Pancreas (tissue), 10 donors: ENCODE measurements at regions not wholly inside any gene's neighbourhood (a gene's known extent, or its start where the extent isn't known, plus 50 kb on each side); places are given as distances from the start of the nearest gene placed in this dataset.

Source experiments
- ATAC-seq, 4 donors: fragments of 200-7000 bp; cut with Tn5 transposase; one replicate each; pipeline versions ENCODE4 v1.8.0 to v1.9.1; 2020; ENCODE audit warnings: mild to moderate bottlenecking in 4 of 4, moderate library complexity in 4 of 4
- DNase-seq, 6 donors: peaks; one replicate each; pipeline ENCODE4 v3.0.0-alpha.2; 2020
- FAIRE-seq: peaks from 2 replicates; lab custom pipeline; 2012; peaks lifted over from hg19 to GRCh38; lab: Jason Lieb, UNC
- H3K27ac ChIP-seq, 4 donors: fragments of 200-600 bp; sonication (generic); 1 replicate in 3 of 4; 2 replicates in 1 of 4; pipeline versions ENCODE4 v1.5.0 to v1.8.0; 2020
- H3K27me3 ChIP-seq, 4 donors: fragments of 200-600 bp; one replicate each; pipeline ENCODE4 v1.8.0; 2021
- H3K36me3 ChIP-seq, 3 donors: fragments of 200-600 bp; sonication (generic) in 1 of 3; one replicate each; pipeline versions ENCODE4 v1.5.0 to v1.8.0; 2020 to 2021
- H3K4me1 ChIP-seq, 3 donors: fragments of 200-600 bp; one replicate each; pipeline ENCODE4 v1.8.0; 2021
- H3K4me3 ChIP-seq, 4 donors: fragments of 200-600 bp; sonication (generic) in 2 of 4; one replicate each; pipeline versions ENCODE4 v1.5.0 to v1.8.0; 2020 to 2021
- H3K9me3 ChIP-seq, 4 donors: fragments of 200-600 bp; one replicate each; pipeline ENCODE4 v1.8.0; 2021
- WGBS, 2 donors: extraction: QIAGEN DNeasy Blood & Tissue Kit; methylation state at CpG; one replicate each; pipeline ENCODE4 v1.1.7; 2013; 5-methylcytosine and 5-hydroxymethylcytosine counted together
- intact Hi-C, 3 donors: fragments of 100-400 bp; cut with DNase I; formaldehyde crosslinking; loops; one replicate each; pipeline versions ENCODE4 v1.11.1 to v1.14.2; 2022
- TF ChIP-seq, protein P1 (sequence below), 4 donors: fragments of 200-600 bp; sonication (generic) in 3 of 4; IDR thresholded peaks; one replicate each; pipeline versions ENCODE4 v1.5.0 to v1.8.0; 2021; ENCODE audit warnings: antibody characterized with exemption in 4 of 4
- donor health status: healthy with polysubstance abuse.
- donor health status: DM: no; HTN: no; CAD: no; lungs with moderate emphysema.
- donor health status: DM: no; HTN: no; CAD: no.
- donor health status: control.
- donor health status: control.
- donor health status: Bipolar disorder and iron deficiency.
- donor health status: DM: yes; HTN: yes; CAD: no.
- donor health status: DM: no; HTN: no; CAD: no.
- donor health status: DM: no; HTN: no; CAD: no.
- donor health status: DM: yes; HTN: yes; CAD: no.

DNA sequence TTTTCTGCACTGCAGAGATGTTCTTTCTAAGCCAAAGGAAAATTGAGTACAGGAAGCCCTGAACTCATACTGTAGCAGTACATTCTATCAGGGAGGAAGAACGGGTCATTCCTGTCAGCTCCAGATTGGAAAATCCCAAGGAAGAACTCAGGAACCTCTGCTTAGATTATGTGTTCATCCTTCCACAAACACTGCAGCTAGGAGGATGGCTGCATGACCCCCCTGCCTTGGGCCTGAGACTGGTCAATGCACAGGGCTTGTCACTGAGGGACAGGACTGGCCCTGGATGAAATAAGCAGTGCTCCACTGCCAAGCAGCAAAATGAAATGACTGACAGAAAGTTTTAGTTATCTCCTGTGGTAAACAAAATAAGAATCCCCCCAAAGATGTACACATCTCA lies 1406.8 kb upstream of the TMEM132C start:
- Histone ChIP-seq H3K27me3 (no peaks in the 10 kb centered on the region), H3K4me1 (no peaks in the 10 kb centered on the region), H3K36me3 (no peaks in the 10 kb centered on the region), H3K27ac (no peak overlapping the region), H3K4me3 (no peak overlapping the region), H3K9me3 (no peaks in the 10 kb centered on the region)
- DNase-seq: no peak
- WGBS, 2 donors: 74 to 77% methylated on average over 1 of the region's 1 CpG
- TF ChIP-seq, protein P1, sequence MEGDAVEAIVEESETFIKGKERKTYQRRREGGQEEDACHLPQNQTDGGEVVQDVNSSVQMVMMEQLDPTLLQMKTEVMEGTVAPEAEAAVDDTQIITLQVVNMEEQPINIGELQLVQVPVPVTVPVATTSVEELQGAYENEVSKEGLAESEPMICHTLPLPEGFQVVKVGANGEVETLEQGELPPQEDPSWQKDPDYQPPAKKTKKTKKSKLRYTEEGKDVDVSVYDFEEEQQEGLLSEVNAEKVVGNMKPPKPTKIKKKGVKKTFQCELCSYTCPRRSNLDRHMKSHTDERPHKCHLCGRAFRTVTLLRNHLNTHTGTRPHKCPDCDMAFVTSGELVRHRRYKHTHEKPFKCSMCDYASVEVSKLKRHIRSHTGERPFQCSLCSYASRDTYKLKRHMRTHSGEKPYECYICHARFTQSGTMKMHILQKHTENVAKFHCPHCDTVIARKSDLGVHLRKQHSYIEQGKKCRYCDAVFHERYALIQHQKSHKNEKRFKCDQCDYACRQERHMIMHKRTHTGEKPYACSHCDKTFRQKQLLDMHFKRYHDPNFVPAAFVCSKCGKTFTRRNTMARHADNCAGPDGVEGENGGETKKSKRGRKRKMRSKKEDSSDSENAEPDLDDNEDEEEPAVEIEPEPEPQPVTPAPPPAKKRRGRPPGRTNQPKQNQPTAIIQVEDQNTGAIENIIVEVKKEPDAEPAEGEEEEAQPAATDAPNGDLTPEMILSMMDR (IDR thresholded peaks at IDR 0.05): no peak
- ATAC-seq: no peak
- FAIRE-seq: no peak
- intact Hi-C loops: no loop called here

DNA sequence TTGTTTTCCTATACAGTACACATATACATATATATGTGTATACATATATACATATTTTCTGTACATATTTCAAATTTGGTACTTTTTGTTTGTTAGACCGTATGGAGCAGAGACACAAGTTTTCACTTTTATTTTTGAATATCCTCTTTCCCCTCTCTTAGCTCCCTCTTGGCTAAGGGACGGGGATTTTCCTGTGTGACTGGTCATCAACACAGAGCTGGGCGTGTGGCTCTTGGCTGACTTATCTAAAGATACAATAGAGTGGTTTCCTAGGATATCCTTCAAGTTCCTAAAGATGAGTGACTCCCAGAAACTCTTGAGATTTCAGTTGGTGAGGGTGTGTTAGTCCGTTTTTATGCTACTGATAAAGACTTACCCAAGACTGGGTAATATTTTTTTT lies 1404.5 kb upstream of the TMEM132C start:
- FAIRE-seq: no peak

DNA sequence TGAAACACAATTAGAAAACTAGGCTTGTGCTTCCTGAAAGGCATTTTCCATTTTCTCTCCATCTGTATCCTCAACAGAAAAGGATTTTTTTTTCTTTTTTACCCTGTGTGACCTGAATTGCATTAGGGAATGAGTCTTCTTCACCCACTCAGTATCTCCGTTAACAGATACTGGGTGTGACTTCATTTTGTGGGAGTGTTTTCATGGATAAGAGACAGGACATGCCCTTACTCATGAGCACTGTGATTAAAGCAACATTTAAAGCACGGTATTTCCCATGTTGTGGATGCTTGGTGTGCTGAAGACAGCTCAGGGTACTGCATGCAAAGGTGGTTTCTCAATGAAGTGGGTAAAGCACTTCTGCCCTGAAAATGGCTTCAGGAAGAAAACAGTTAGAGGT lies 1397.3 kb upstream of the TMEM132C start:
- Histone ChIP-seq H3K36me3 (no peaks in the 10 kb centered on the region), H3K27ac (no peak overlapping the region), H3K4me1 (no peaks in the 10 kb centered on the region), H3K9me3 (no peaks in the 10 kb centered on the region), H3K27me3 (no peaks in the 10 kb centered on the region), H3K4me3 (no peak overlapping the region)
- ATAC-seq (no peak), DNase-seq (no peak), FAIRE-seq (no peak)
- 72 to 74% methylated on average over 2 of the region's 2 CpGs for WGBS, 2 donors
- intact Hi-C loops: no loop called here
- TF ChIP-seq, protein P1 (IDR thresholded peaks at IDR 0.05): no peak

More for the DNA sequence above, 1404.5 kb upstream of the TMEM132C start:
- H3K27me3 ChIP-seq: no peaks in the 10 kb centered on the region
- H3K4me3 ChIP-seq: no peak overlapping the region
- no peak overlapping the region for H3K27ac ChIP-seq
- H3K4me1 ChIP-seq: no peaks in the 10 kb centered on the region
- 68 to 72% methylated on average over 4 of the region's 4 CpGs for WGBS, 2 donors
- no peaks in the 10 kb centered on the region for H3K36me3 ChIP-seq
- ATAC-seq (no peak), DNase-seq (no peak)
- no peaks in the 10 kb centered on the region for H3K9me3 ChIP-seq
- TF ChIP-seq, protein P1 (IDR thresholded peaks at IDR 0.05): no peak
- intact Hi-C loops: no loop called here

DNA sequence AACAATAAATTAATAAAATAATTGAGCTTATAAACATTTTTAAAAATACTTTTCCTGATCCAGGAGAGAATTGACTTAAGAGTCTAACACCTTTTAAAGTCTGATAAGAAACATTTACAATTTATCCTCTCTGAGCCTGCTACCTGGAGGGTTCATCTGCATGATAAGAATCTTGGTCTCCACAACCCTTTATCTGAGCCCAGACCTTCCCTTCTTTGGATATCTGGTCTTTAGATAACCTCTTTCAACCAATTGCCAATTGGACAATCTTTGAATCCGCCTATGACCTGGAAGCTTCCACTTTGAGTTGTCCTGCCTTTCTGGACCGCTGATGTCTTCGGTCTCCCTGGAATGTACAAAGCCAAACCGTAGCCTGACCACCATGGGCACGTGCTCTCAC lies 1393.3 kb upstream of the TMEM132C start:
- FAIRE-seq: no peak
- H3K9me3 ChIP-seq: no peaks in the 10 kb centered on the region
- DNase-seq: no peak
- no peak overlapping the region for H3K27ac ChIP-seq
- H3K4me1 ChIP-seq: no peaks in the 10 kb centered on the region
- no peaks in the 10 kb centered on the region for H3K36me3 ChIP-seq
- H3K4me3 ChIP-seq: no peak overlapping the region
- WGBS, 2 donors: 76 to 77% methylated on average over 5 of the region's 5 CpGs
- H3K27me3 ChIP-seq: no peaks in the 10 kb centered on the region
- intact Hi-C loops: no loop called here
- ATAC-seq: no peak
- TF ChIP-seq, protein P1 (IDR thresholded peaks at IDR 0.05): no peak

DNA sequence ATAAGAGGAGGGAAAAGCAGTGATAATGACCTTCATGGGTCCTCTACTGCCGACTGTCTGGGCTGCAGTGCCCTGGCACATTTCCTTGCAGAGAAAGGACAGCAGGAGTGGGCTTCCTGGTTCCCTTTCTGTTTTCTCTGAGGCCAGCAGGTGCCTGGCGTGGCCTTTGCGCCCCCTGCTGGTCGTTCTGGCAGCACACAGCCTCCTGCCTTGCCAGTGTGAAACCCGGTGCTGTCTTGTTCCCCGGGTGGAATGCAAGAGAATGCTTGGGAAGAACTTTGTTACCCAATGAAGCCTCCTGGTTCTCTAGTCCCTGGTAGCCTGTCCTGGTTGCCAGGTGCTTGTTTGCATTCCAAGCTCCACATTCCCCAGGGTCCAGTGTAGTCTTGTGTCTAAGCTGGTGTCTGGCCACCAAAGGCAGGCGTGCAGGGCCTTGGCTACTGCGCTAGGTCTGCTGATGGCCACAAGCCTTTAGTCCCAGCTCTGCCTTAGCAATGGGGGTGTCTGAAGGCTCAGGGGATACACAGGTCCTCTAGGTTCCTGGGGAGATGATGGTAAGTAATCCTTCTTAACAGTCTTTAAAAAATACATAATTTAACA lies 1392.4 kb upstream of the TMEM132C start:
- Histone ChIP-seq H3K4me3 (no peak overlapping the region), H3K4me1 (no peaks in the 10 kb centered on the region), H3K27ac (no peak overlapping the region), H3K27me3 (no peaks in the 10 kb centered on the region), H3K36me3 (no peaks in the 10 kb centered on the region), H3K9me3 (no peaks in the 10 kb centered on the region)
- DNase-seq (peak; percentile 27 to 91 (median 72)), FAIRE-seq (no peak), ATAC-seq (peak; percentile 79 to 97 (median 96))
- TF ChIP-seq, protein P1 (IDR thresholded peaks at IDR 0.05): peak; percentile 80 to 96 (median 91)
- 26 to 28% methylated on average over 8 of the region's 8 CpGs for WGBS, 2 donors
- intact Hi-C loops: no loop called here
